ENCODE measurements at regions not wholly inside any gene's neighbourhood (a gene's known extent, or its start where the extent isn't known, plus 50 kb on each side); places are given as distances from the start of the nearest gene placed in this dataset.

DNA sequence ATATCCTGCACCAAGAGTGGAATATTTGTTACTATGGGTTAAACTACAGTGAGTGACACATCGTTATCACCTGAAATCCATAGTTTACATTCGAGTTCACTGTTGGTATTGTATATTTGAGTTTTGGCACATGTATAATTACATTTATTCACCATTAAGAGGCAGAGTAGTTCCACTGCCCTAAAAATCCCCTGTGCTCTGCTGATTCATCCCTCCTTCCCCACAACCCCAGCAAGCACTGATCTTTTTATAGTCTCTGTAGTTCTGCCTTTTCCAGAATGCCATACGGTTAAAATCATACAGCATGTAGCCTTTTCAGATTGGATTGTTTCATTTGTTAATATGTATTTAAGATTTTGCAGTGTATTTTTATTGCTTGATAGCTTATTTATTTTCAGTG is 495.2 kb downstream of the DIRAS2 start:
- TF ChIP-seq POLR2A (IDR thresholded peaks at IDR 0.05) (no peak), POLR2AphosphoS5 (IDR thresholded peaks at IDR 0.05) (no peak)
- TF ChIP-seq, protein P1, sequence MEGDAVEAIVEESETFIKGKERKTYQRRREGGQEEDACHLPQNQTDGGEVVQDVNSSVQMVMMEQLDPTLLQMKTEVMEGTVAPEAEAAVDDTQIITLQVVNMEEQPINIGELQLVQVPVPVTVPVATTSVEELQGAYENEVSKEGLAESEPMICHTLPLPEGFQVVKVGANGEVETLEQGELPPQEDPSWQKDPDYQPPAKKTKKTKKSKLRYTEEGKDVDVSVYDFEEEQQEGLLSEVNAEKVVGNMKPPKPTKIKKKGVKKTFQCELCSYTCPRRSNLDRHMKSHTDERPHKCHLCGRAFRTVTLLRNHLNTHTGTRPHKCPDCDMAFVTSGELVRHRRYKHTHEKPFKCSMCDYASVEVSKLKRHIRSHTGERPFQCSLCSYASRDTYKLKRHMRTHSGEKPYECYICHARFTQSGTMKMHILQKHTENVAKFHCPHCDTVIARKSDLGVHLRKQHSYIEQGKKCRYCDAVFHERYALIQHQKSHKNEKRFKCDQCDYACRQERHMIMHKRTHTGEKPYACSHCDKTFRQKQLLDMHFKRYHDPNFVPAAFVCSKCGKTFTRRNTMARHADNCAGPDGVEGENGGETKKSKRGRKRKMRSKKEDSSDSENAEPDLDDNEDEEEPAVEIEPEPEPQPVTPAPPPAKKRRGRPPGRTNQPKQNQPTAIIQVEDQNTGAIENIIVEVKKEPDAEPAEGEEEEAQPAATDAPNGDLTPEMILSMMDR (IDR thresholded peaks at IDR 0.05), result no peak

All from upper lobe of left lung (tissue), 4 donors.